ENCODE measurements at regions not wholly inside any gene's neighbourhood (a gene's known extent, or its start where the extent isn't known, plus 50 kb on each side); places are given as distances from the start of the nearest gene placed in this dataset.

DNA sequence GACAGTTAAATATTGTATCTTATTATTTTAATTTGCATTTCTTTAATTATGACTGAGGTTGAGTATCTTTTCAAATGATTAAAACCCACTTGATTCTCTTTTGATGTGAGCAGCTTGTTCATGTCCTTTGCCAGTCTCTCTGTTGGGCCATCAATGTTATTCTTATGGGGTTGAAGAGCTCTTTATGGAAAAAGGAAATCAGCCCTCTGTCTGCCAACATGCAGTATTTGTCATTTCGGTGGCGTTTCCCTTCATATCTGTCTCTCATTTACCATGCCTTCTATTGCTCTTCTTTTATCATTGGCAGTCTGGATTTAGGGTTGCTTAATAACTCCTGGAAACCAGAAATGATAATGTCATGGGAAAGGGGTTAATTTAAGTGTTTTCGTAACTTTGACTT lies 340.7 kb upstream of the DNAJC19 start:
- TF ChIP-seq POLR2AphosphoS5 (IDR thresholded peaks at IDR 0.05) (no peak), POLR2A (IDR thresholded peaks at IDR 0.05) (no peak), EP300 (IDR thresholded peaks at IDR 0.05) (no peak)
- TF ChIP-seq, protein P1, sequence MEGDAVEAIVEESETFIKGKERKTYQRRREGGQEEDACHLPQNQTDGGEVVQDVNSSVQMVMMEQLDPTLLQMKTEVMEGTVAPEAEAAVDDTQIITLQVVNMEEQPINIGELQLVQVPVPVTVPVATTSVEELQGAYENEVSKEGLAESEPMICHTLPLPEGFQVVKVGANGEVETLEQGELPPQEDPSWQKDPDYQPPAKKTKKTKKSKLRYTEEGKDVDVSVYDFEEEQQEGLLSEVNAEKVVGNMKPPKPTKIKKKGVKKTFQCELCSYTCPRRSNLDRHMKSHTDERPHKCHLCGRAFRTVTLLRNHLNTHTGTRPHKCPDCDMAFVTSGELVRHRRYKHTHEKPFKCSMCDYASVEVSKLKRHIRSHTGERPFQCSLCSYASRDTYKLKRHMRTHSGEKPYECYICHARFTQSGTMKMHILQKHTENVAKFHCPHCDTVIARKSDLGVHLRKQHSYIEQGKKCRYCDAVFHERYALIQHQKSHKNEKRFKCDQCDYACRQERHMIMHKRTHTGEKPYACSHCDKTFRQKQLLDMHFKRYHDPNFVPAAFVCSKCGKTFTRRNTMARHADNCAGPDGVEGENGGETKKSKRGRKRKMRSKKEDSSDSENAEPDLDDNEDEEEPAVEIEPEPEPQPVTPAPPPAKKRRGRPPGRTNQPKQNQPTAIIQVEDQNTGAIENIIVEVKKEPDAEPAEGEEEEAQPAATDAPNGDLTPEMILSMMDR (IDR thresholded peaks at IDR 0.05): no peak
